SK-N-MC (cell line): ENCODE measurements at regions not wholly inside any gene's neighbourhood (a gene's known extent, or its start where the extent isn't known, plus 50 kb on each side); places are given as distances from the start of the nearest gene placed in this dataset.
A peak's percentile ranks its signal among the peaks of the same experiment; 100 is the strongest.

ENCODE experiments used
- DNase-seq: peaks from one replicate; pipeline ENCODE4 v3.0.0-alpha.2; 2011; ENCODE audit warnings: low read depth, low spot score
- H3K27ac ChIP-seq: fragments of 200-600 bp; sonication (generic); 2 replicates; pipeline ENCODE4 v1.5.1; 2016; ENCODE audit warnings: mixed run types
- H3K36me3 ChIP-seq: fragments of 200-600 bp; sonication (generic); 2 replicates; pipeline ENCODE4 v1.6.1; 2017; ENCODE audit warnings: antibody characterized with exemption, low read length, mixed read lengths; ENCODE audit not compliant: insufficient read depth
- H3K4me3 ChIP-seq: fragments of 200-600 bp; sonication (generic); 2 replicates; pipeline ENCODE4 v1.5.1; 2016
- H3K9ac ChIP-seq: fragments of 200-600 bp; sonication (generic); 2 replicates; pipeline ENCODE4 v1.8.0; 2017; ENCODE audit warnings: mixed run types, mixed read lengths; ENCODE audit not compliant: insufficient read length
- H3K9me3 ChIP-seq: fragments of 200-600 bp; sonication (generic); 2 replicates; pipeline ENCODE4 v1.6.1; 2017; ENCODE audit warnings: low read depth, mild to moderate bottlenecking, antibody characterized with exemption, low read length, moderate library complexity, mixed read lengths
- EZH2 ChIP-seq: fragments of 200-600 bp; sonication (generic); IDR thresholded peaks from one replicate; pipeline ENCODE4 v1.6.1; 2017; ENCODE audit warnings: antibody characterized with exemption
- FOXP2 ChIP-seq: optimal IDR thresholded peaks from 2 replicates; pipeline ENCODE3; 2011; ENCODE audit warnings: mild to moderate bottlenecking, moderate library complexity; ENCODE audit not compliant: insufficient read depth; ENCODE audit errors: extremely low read length, control extremely low read depth
- POLR2AphosphoS5 ChIP-seq: IDR thresholded peaks from 2 replicates; pipeline ENCODE4 v1.6.1; 2012; ENCODE audit warnings: mild to moderate bottlenecking, low read depth, low read length, borderline replicate concordance

GRCh38 chr5:79858410-79858723, 132.7 kb downstream of the MTX3 start:
- Histone ChIP-seq H3K9ac (no peak overlapping the region), H3K27ac (no peak overlapping the region), H3K4me3 (no peak overlapping the region), H3K9me3 (no peaks in the 10 kb centered on the region), H3K36me3 (no peaks in the 10 kb centered on the region)
- no peak for TF ChIP-seq POLR2AphosphoS5
- TF ChIP-seq FOXP2: no peak
- TF ChIP-seq EZH2: no peak
- DNase-seq: no peak

- Histone ChIP-seq H3K9me3 (no peaks in the 10 kb centered on the region), H3K36me3 (no peaks in the 10 kb centered on the region), H3K4me3 (no peak overlapping the region), H3K27ac (no peak overlapping the region), H3K9ac (no peak overlapping the region)
- DNase-seq: peak; percentile 65
- TF ChIP-seq POLR2AphosphoS5: no peak
- no peak for TF ChIP-seq EZH2
- no peak for TF ChIP-seq FOXP2
These were observed 133.2 kb downstream of the MTX3 start for GRCh38 chr5:79857714-79858409.

- H3K9me3 ChIP-seq: no peaks in the 10 kb centered on the region
- no peak for DNase-seq
- H3K36me3 ChIP-seq: no peaks in the 10 kb centered on the region
- no peak for TF ChIP-seq POLR2AphosphoS5
- no peak for TF ChIP-seq EZH2
- TF ChIP-seq FOXP2: no peak
- no peak overlapping the region for H3K27ac ChIP-seq
- no peak overlapping the region for H3K4me3 ChIP-seq
- no peak overlapping the region for H3K9ac ChIP-seq
These were observed 134.5 kb downstream of the MTX3 start for GRCh38 chr5:79856456-79857055.

- Histone ChIP-seq H3K36me3 (no peaks in the 10 kb centered on the region), H3K9ac (no peak overlapping the region), H3K9me3 (no peaks in the 10 kb centered on the region), H3K27ac (no peak overlapping the region), H3K4me3 (no peak overlapping the region)
- TF ChIP-seq FOXP2: no peak
- no peak for TF ChIP-seq EZH2
- no peak for TF ChIP-seq POLR2AphosphoS5
- DNase-seq: no peak
These were observed 137.2 kb downstream of the MTX3 start for GRCh38 chr5:79853676-79854418.

GRCh38 chr5:79853028-79853427, 138.0 kb downstream of the MTX3 start:
- DNase-seq: no peak
- Histone ChIP-seq H3K9me3 (no peaks in the 10 kb centered on the region), H3K9ac (no peak overlapping the region), H3K36me3 (no peaks in the 10 kb centered on the region), H3K4me3 (no peak overlapping the region), H3K27ac (no peak overlapping the region)
- no peak for TF ChIP-seq FOXP2
- TF ChIP-seq POLR2AphosphoS5: no peak
- TF ChIP-seq EZH2: no peak

GRCh38 chr5:79851391-79851863, 139.6 kb downstream of the MTX3 start:
- Histone ChIP-seq H3K36me3 (no peaks in the 10 kb centered on the region), H3K4me3 (no peak overlapping the region), H3K9me3 (no peaks in the 10 kb centered on the region), H3K27ac (no peak overlapping the region), H3K9ac (no peak overlapping the region)
- no peak for TF ChIP-seq POLR2AphosphoS5
- no peak for TF ChIP-seq FOXP2
- TF ChIP-seq EZH2: no peak
- no peak for DNase-seq

GRCh38 chr5:79850941-79851340, 140.1 kb downstream of the MTX3 start:
- Histone ChIP-seq H3K9me3 (no peaks in the 10 kb centered on the region), H3K9ac (no peak overlapping the region), H3K27ac (no peak overlapping the region), H3K36me3 (no peaks in the 10 kb centered on the region), H3K4me3 (no peak overlapping the region)
- no peak for TF ChIP-seq FOXP2
- TF ChIP-seq POLR2AphosphoS5: no peak
- no peak for TF ChIP-seq EZH2
- DNase-seq: no peak

- DNase-seq: no peak
- H3K36me3 ChIP-seq: no peaks in the 10 kb centered on the region
- no peak overlapping the region for H3K9ac ChIP-seq
- H3K9me3 ChIP-seq: no peaks in the 10 kb centered on the region
- H3K4me3 ChIP-seq: no peak overlapping the region
- H3K27ac ChIP-seq: no peak overlapping the region
- no peak for TF ChIP-seq FOXP2
- no peak for TF ChIP-seq EZH2
- TF ChIP-seq POLR2AphosphoS5: no peak
These were observed 140.7 kb downstream of the MTX3 start for GRCh38 chr5:79850316-79850822.
